Activated T-helper 1 cell treated with Interleukin-2 at 50 U/mL for 16 hours (primary cell): ENCODE measurements at regions not wholly inside any gene's neighbourhood (a gene's known extent, or its start where the extent isn't known, plus 50 kb on each side); places are given as distances from the start of the nearest gene placed in this dataset.

Experiments used
- DNase-seq: peaks from one replicate; pipeline ENCODE4 v3.0.0-alpha.2; 2020; ENCODE audit warnings: low read depth

DNA sequence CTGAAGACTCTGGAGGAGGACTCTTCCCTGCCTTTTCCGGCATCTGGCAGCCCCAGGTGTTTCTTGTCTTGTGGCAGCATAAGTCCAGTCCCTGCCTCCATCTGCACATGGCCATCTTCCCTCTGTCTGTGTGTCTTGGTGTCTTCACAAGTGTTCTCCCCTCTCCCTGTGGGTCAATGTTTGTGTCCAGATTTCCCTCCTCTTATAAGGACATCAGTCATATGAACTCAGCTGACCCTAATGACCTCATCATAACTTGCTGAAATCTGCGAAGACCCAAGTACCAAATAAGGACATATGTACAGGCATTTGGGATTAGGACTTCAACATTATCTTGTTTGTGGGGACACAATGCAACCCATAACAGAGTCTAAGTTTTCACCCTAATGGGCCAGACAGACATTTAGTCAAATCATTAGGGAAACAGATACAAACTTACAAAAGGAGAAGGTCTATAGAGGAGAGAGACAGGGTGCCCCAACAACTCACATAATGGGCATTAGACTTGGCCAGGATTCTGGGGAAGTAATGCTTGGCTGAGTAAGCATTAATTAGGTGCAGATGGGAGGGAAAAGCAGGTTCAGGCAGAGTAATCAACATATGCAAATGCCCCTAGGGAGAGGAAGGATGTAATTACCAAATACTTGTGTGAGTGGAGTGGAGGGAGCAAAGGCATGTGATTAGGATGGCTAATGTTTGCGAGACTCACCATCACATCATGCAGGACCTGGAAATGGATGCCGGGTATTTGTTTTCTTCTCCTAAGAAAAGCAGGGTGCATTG is 372.8 kb upstream of the TBL1XR1 start:
- DNase-seq, result no peak

GRCh38 chr3:177571271-177571943 is 374.1 kb upstream of the TBL1XR1 start:
- DNase-seq, result no peak

- no peak for DNase-seq
Observed at GRCh38 chr3:177571944-177572315, 374.6 kb upstream of the TBL1XR1 start.

- DNase-seq, result no peak
Observed at GRCh38 chr3:177574222-177574856, 377.1 kb upstream of the TBL1XR1 start.

- DNase-seq, result no peak
Observed at GRCh38 chr3:177576746-177577145, 379.5 kb upstream of the TBL1XR1 start.

DNA sequence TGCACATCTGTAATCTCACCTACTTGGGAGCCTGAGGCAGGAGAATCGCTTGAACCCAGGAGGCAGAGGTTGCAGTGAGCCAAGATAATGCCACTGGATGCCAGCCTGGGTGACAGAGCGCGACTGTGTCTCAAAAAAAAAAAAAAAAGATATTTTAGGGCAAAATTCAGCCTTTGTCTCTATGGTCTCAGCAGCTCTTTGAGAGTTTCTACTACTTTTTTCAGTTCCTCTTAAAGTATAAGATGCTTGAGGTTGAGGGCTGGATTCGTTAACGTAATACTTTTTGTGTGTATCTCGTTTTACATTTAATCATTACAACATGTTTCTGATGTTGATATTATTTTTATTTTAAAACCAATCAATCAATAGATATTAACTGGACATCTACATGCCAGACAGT is 381.2 kb upstream of the TBL1XR1 start:
- DNase-seq, result no peak

DNA sequence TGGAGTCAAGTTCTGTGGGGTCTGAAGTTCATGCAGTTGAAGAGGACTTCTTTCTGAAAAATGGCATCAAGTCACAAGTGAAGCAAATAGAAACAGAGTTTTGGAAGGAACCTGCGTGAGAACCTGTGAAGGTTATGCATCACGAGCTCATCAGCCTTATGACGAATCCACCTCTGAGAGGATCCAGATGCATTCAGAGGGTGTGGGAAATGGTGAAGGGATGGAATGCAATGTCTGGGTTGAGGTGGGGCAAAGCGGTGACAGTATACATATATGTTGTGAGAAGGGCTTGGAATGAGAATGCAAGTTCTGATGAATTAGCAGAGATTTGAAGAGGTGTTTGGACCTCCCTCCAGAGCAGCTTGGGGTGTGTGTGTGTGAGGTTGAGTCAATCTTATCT is 382.1 kb upstream of the TBL1XR1 start:
- no peak for DNase-seq

DNA sequence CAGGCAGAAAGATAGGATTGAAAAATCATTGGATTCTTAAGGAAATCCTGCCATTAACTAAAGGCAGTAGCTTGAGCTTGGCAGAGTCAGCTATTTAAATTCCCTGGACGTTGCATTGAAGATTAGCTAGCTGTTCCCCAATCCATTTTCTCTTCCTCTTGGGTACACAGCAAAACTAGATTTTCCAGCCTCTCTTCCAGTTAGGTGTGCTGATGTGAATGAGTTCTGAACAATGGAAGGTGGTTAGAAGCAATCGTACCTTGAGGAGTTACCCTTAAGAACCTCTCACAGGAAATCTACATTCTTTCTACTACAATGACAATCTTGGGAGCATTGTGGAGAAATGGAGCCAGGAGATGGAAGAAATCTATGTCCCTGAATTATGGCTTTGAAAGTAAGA is 383.2 kb upstream of the TBL1XR1 start:
- DNase-seq, result no peak

DNA sequence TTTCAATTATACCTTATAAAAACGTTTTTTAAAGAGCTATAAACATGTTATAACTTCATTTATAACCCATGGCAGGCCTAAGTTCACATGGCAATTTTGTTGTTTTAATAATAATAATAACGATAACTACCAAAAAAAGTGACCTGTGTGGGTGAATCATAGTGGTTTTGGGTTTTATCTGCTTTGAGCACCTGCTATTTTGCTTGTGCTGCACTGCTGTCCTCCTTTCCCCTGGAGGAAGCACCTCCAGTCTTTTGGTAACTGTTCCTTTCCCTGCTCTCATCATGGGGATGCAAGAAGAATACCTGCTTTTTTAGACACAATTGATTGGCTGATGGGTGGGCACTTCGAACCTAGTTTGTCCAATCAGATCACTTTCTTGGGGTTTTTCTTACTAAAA is 388.0 kb upstream of the TBL1XR1 start:
- no peak for DNase-seq

GRCh38 chr3:177589041-177589650 is 391.9 kb upstream of the TBL1XR1 start:
- no peak for DNase-seq

GRCh38 chr3:177589911-177590381 is 392.7 kb upstream of the TBL1XR1 start:
- DNase-seq, result no peak

DNA sequence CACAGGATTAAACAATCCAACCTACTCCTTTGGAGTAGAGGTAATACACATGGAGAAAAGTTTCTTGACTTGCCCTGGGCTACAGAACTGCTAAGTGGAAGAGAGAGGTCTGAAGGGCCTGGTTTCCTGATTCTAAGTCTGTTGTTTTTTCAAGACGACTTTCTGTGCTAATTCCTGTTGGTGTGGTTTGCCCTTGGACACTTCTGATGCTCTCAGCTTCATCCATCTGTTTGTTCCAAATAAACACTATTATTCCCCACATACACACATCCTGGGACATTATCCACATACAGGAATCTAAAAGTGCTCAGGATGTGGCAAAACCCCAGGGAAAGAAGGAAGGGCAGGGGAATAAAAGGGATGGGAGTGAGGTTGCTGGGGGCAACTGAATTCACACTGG is 393.5 kb upstream of the TBL1XR1 start:
- no peak for DNase-seq

DNA sequence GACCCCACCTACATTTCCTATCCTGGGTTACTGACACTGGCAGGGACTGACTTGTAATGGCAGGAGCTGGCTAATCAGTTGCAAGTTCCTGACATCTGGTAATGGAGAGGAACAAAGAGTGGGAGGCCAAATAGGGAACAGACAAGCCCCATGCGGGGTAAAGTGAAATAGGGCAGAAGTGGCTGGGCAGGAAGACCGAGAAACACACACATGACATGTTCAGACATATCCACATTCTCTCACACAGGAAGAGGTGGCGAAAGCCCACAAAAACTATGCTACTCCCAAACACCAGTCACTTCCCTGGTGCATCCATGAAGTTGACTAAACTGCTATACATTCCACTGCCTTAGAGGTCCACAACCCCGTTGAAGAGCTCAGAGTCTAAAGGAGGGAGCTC is 394.1 kb upstream of the TBL1XR1 start:
- DNase-seq, result no peak

GRCh38 chr3:177594096-177594495 is 396.8 kb upstream of the TBL1XR1 start:
- no peak for DNase-seq

DNA sequence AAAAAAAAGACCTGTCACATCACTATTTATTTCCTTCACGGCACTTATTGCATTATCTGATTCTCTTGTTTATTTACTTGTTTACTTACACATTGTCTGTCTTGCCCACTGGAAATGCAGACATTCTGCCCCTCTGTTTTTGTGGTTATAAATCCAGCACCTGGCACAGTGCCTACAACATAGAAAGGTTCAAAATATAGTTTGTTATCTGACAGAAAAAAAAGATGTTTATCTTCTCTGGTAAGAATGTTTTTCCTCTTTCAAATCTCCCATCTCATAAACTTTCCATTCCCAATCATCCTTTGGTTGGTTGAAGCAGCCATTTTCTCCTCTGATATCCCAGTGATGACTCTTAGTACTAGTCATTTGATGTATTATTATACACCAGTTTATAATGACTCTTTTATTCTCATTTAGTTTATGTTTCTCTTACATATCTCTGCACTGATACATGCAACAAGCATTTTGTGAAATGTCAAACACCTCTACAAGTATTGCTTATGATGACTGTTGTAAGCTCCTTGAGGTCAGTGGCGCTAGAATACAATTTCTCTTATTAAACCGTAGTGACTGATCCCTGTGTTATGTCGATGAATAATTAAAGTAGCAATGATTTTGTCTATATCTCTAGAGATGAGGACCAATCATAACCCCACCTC is 398.4 kb upstream of the TBL1XR1 start:
- DNase-seq, result no peak

- no peak for DNase-seq
Observed at GRCh38 chr3:177596248-177596815, 399.1 kb upstream of the TBL1XR1 start.

DNA sequence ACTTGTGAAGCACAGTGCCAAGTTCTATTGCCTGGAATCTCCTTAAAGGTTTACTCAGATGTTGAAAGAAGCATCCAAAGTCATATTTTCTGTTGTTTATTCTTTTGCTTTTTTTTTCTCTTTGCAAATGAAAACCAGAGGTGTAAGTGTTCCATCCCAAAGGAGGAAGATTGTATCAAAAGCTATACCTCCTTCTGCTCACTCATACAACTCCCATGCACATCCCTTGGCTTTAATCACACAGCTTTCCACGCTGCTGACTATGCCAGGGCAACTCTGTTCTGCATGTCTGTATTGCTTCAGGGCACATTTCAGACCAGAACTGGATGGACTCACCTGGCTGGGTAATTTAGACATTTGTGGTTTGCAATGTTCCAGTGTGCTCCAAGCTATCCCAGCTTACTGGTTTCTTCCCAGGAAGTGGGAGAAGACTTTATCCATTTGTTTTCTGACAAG is 399.6 kb upstream of the TBL1XR1 start:
- DNase-seq, result no peak

GRCh38 chr3:177597311-177598096 is 400.2 kb upstream of the TBL1XR1 start:
- no peak for DNase-seq

DNA sequence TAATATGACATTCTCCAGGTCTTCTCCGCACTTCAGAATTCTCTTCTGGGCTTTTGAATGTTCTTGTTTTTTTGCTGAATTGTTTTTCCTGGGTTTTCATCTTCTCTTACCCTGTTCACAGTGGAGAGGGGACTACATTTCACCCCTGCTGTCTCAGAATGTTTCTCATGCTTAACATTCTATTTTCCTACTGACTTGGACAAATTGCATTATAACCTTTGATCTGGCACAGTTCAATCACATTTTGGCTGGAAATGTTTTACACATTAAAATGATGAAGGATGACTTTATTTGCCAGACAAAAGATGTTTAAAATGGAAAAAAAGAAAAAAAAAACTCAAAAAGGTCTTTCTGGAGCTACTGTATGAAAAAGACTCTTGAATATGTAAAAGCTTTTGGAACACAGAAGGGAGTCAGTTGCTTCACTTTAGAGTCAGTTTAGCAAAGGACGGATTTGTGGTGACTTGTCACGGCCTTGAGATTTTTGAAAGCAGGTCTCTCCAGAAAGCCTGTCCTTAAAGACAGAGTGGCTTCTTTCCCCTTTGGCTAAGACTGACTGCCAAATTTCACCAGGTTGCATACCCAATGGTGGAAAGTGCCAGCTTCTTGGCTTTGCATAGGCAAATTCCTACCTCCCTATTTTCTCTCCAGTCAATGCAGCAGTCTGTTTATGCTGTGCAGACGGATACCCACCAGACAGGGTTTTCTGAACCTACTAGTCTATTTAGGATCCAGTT is 401.0 kb upstream of the TBL1XR1 start:
- DNase-seq, result no peak

GRCh38 chr3:177599326-177599725 is 402.0 kb upstream of the TBL1XR1 start:
- no peak for DNase-seq
